B cell (primary cell): ENCODE measurements at regions not wholly inside any gene's neighbourhood (a gene's known extent, or its start where the extent isn't known, plus 50 kb on each side); places are given as distances from the start of the nearest gene placed in this dataset.

Experiments used
- ATAC-seq: fragments of 200-7000 bp; cut with Tn5 transposase; one replicate; pipeline ENCODE4 v1.10.0; 2021; ENCODE audit warnings: low read depth, mild to moderate bottlenecking, moderate number of reproducible peaks, moderate library complexity
- CTCF ChIA-PET: fragments of 350-600 bp; sonication (Branson Sonifier 250); formaldehyde crosslinking; loops from one replicate; lab custom pipeline; 2021; ENCODE audit warnings: antibody characterized with exemption, inconsistent platforms; lab: Charles Lee
- POLR2A ChIA-PET: fragments of 350-600 bp; sonication (Branson Sonifier 250); formaldehyde crosslinking; loops from one replicate; lab custom pipeline; 2021; ENCODE audit warnings: antibody characterized with exemption; lab: Charles Lee
- DNase-seq: peaks from one replicate; pipeline ENCODE4 v3.0.0; 2013
- H2AFZ ChIP-seq: 2 replicates; pipeline ENCODE4 v1.6.1; 2012; ENCODE audit warnings: mild to moderate bottlenecking, low read depth, low read length; ENCODE audit not compliant: insufficient read depth, poor library complexity, severe bottlenecking
- H3K27ac ChIP-seq, 2 donors: 1 replicate in 1 of 2; 2 replicates in 1 of 2; pipeline ENCODE4 v1.5.1; 2012 to 2013; ENCODE audit warnings: low read length in 2 of 2, mild to moderate bottlenecking in 2 of 2, moderate library complexity in 1 of 2
- H3K27me3 ChIP-seq, 4 experiments: fragments of 200-600 bp in 1 of 4; sonication (generic) in 1 of 4; replicated peaks in 1 of 4; 1 replicate in 2 of 4; 2 replicates in 2 of 4; pipeline versions ENCODE4 v1.6.1 to v1.7.0; 2013 to 2016; ENCODE audit warnings: low read length in 3 of 4, mild to moderate bottlenecking in 2 of 4, mixed read lengths in 1 of 4, moderate library complexity in 1 of 4; ENCODE audit not compliant: insufficient read depth in 4 of 4, control insufficient read depth in 3 of 4; ENCODE audit errors: control extremely low read depth in 1 of 4
- H3K36me3 ChIP-seq, 2 experiments: replicated peaks in 1 of 2; 1 replicate in 1 of 2; 2 replicates in 1 of 2; pipeline versions ENCODE4 v1.6.1 to v1.7.1; 2013; ENCODE audit warnings: low read length in 1 of 2; ENCODE audit not compliant: insufficient read depth in 2 of 2, control insufficient read depth in 1 of 2; ENCODE audit errors: control extremely low read depth in 1 of 2, extremely low read depth in 1 of 2
- H3K4me1 ChIP-seq, 2 donors: fragments of 200-600 bp in 1 of 2; sonication (generic) in 1 of 2; 1 replicate in 1 of 2; 2 replicates in 1 of 2; pipeline versions ENCODE4 v1.5.1 to v1.6.1; 2013 to 2017; ENCODE audit warnings: low read length in 2 of 2; ENCODE audit not compliant: control insufficient read depth in 2 of 2, insufficient read depth in 2 of 2
- H3K4me2 ChIP-seq: replicated peaks from 2 replicates; pipeline ENCODE3; 2012; ENCODE audit warnings: mild to moderate bottlenecking, low read depth, low read length; ENCODE audit not compliant: poor library complexity, severe bottlenecking
- H3K4me3 ChIP-seq, 5 experiments: fragments of 200-600 bp in 1 of 5; sonication (generic) in 1 of 5; 1 replicate in 3 of 5; 2 replicates in 2 of 5; pipeline versions ENCODE4 v1.5.1 to v1.7.0; 2011 to 2016; ENCODE audit warnings: low read length in 4 of 5, mild to moderate bottlenecking in 4 of 5, low read depth in 2 of 5, control low read depth in 1 of 5, moderate library complexity in 1 of 5; ENCODE audit not compliant: insufficient read depth in 1 of 5; ENCODE audit errors: control extremely low read depth in 1 of 5, extremely low read depth in 1 of 5
- H3K79me2 ChIP-seq: fragments of 200-600 bp; sonication (generic); one replicate; pipeline ENCODE4 v1.6.0; 2016; ENCODE audit warnings: low read length; ENCODE audit not compliant: control insufficient read depth, insufficient read depth
- H3K9ac ChIP-seq: fragments of 200-600 bp; sonication (generic); 2 replicates; pipeline ENCODE4 v1.6.1; 2017; ENCODE audit warnings: mild to moderate bottlenecking, low read length, moderate library complexity
- H3K9me3 ChIP-seq, 3 donors: one replicate each; pipeline versions ENCODE4 v1.6.1 to v1.7.1; 2013; ENCODE audit warnings: low read length in 2 of 3; ENCODE audit not compliant: control insufficient read depth in 2 of 3, insufficient read depth in 1 of 3; ENCODE audit errors: control extremely low read depth in 1 of 3
- H4K20me1 ChIP-seq: 2 replicates; pipeline ENCODE4 v1.6.0; 2012; ENCODE audit warnings: mild to moderate bottlenecking, low read length; ENCODE audit not compliant: insufficient read depth, control insufficient read depth, poor library complexity, severe bottlenecking
- H3K27ac Mint-ChIP-seq: one replicate; pipeline ENCODE4 v1.8.0; 2021; ENCODE audit warnings: mixed read lengths
- H3K27me3 Mint-ChIP-seq: one replicate; pipeline ENCODE4 v1.8.0; 2021; ENCODE audit warnings: mixed read lengths
- H3K4me1 Mint-ChIP-seq: one replicate; pipeline ENCODE4 v1.8.0; 2021; ENCODE audit warnings: mixed read lengths
- H3K4me3 Mint-ChIP-seq: one replicate; pipeline ENCODE4 v1.8.0; 2021; ENCODE audit warnings: mixed read lengths
- H3K9me3 Mint-ChIP-seq: one replicate; pipeline ENCODE4 v1.8.0; 2022; ENCODE audit warnings: mixed read lengths; ENCODE audit not compliant: insufficient read depth
- CTCF ChIP-seq: fragments of 200-600 bp; IDR thresholded peaks from one replicate; pipeline ENCODE4 v1.8.0; 2022; ENCODE audit warnings: antibody characterized with exemption, mild to moderate bottlenecking
- EZH2 ChIP-seq: IDR thresholded peaks from 2 replicates; pipeline ENCODE4 v1.6.1; 2012; ENCODE audit warnings: borderline replicate concordance, low read depth, mild to moderate bottlenecking, moderate library complexity, low read length; ENCODE audit not compliant: insufficient read depth, poor library complexity, severe bottlenecking
- WGBS: methylation state at CpG from one replicate; pipeline ENCODE4 v1.1.5; 2013; ENCODE audit warnings: missing lambda C conversion rate; ENCODE audit not compliant: insufficient coverage; 5-methylcytosine and 5-hydroxymethylcytosine counted together
- intact Hi-C: fragments of 100-400 bp; cut with micrococcal nuclease; formaldehyde crosslinking; loops from one replicate; pipeline ENCODE4 v1.10.0; 2022

- Histone ChIP-seq H2AFZ (no peak overlapping the region), H3K4me2 (no peak overlapping the region), H3K9ac (no peak overlapping the region), H3K79me2 (no peaks in the 10 kb centered on the region), H3K36me3 (no peaks in the 10 kb centered on the region), H3K27me3 (no peaks in the 10 kb centered on the region), H3K27ac (no peak overlapping the region), H3K4me1 (no peaks in the 10 kb centered on the region), H3K4me3 (no peak overlapping the region), H4K20me1 (no peaks in the 10 kb centered on the region), H3K9me3 (no peaks in the 10 kb centered on the region)
- WGBS, result 94% methylated on average over 2 of the region's 5 CpGs
- ChIA-PET POLR2A (no interaction called here), CTCF (no interaction called here)
- TF ChIP-seq CTCF, result no peak
- TF ChIP-seq EZH2, result no peak
- Mint-ChIP-seq H3K4me1 (no peaks in the 10 kb centered on the region), H3K4me3 (no peak overlapping the region), H3K27me3 (no peaks in the 10 kb centered on the region), H3K9me3 (no peaks in the 10 kb centered on the region), H3K27ac (no peak overlapping the region)
- DNase-seq (no peak), ATAC-seq (no peak)
- intact Hi-C loops, result no loop called here
Observed at GRCh38 chr11:42239188-42239587, 779.7 kb upstream of the LRRC4C start.

GRCh38 chr11:42243385-42243784 lies 783.9 kb upstream of the LRRC4C start:
- no CpG with 5 or more reads among the region's 2 CpGs for WGBS
- CTCF ChIA-PET, result no interaction called here
- no peaks in the 10 kb centered on the region for H3K27me3 ChIP-seq
- H3K9me3 ChIP-seq, result peaks cover 0 to 1% (median 0%) of the 10 kb centered on the region in 3 donors
- no peak overlapping the region for H2AFZ ChIP-seq
- POLR2A ChIA-PET, result no interaction called here
- H3K27me3 Mint-ChIP-seq, result no peaks in the 10 kb centered on the region
- TF ChIP-seq EZH2 (no peak), CTCF (no peak)
- no peaks in the 10 kb centered on the region for H3K36me3 ChIP-seq
- no peaks in the 10 kb centered on the region for H4K20me1 ChIP-seq
- no peak overlapping the region for H3K4me2 ChIP-seq
- H3K9me3 Mint-ChIP-seq, result peaks cover 4% of the 10 kb centered on the region
- H3K4me3 Mint-ChIP-seq, result no peak overlapping the region
- no peaks in the 10 kb centered on the region for H3K79me2 ChIP-seq
- no peak overlapping the region for H3K27ac Mint-ChIP-seq
- no peaks in the 10 kb centered on the region for H3K4me1 Mint-ChIP-seq
- intact Hi-C loops, result no loop called here
- no peak overlapping the region for H3K27ac ChIP-seq
- H3K4me3 ChIP-seq, result no peak overlapping the region
- no peaks in the 10 kb centered on the region for H3K4me1 ChIP-seq
- DNase-seq, result no peak
- no peak overlapping the region for H3K9ac ChIP-seq
- no peak for ATAC-seq
